ENCODE measurements at regions not wholly inside any gene's neighbourhood (a gene's known extent, or its start where the extent isn't known, plus 50 kb on each side); places are given as distances from the start of the nearest gene placed in this dataset.

GRCh38 chr2:181821049-181821448 lies 70.5 kb upstream of the ITPRID2 start:
- 86% methylated on average over 2 of the region's 2 CpGs for WGBS
- Histone ChIP-seq H3K4me1 (ENCODE audit: control insufficient read depth, insufficient read depth, low read depth, low read length) (no peaks in the 10 kb centered on the region), H3K27ac (ENCODE audit: low read length, poor library complexity, severe bottlenecking) (no peak overlapping the region), H2AK5ac (ENCODE audit: low read length, severe bottlenecking) (no peak overlapping the region), H3K4me3 (ENCODE audit: insufficient read depth in 1 of 2, low read depth in 1 of 2, low read length in 2 of 2) (no peak overlapping the region), H4K8ac (ENCODE audit: low read length) (no peak overlapping the region), H3K14ac (ENCODE audit: low read length in 2 of 2) (no peak overlapping the region), H4K91ac (ENCODE audit: low read length) (no peak overlapping the region), H3K18ac (ENCODE audit: low read depth in 1 of 2, low read length in 2 of 2) (no peak overlapping the region), H2BK12ac (ENCODE audit: low read length in 2 of 2) (no peak overlapping the region), H3K79me1 (replicated peaks; ENCODE audit: low read length, poor library complexity, severe bottlenecking) (no peaks in the 10 kb centered on the region), H3K9me3 (ENCODE audit: control insufficient read depth, low read length) (no peaks in the 10 kb centered on the region), H3K27me3 (ENCODE audit: control insufficient read depth in 1 of 2, insufficient read depth in 1 of 2, low read length in 2 of 2) (no peaks in the 10 kb centered on the region), H3K4ac (ENCODE audit: low read depth in 1 of 2, low read length in 2 of 2) (no peak overlapping the region), H3K4me2 (ENCODE audit: low read length, poor library complexity, severe bottlenecking) (no peak overlapping the region), H2BK5ac (ENCODE audit: low read depth, low read length, poor library complexity, severe bottlenecking) (no peak overlapping the region), H2AFZ (ENCODE audit: low read depth, low read length) (no peak overlapping the region), H2BK15ac (ENCODE audit: low read depth, poor library complexity, severe bottlenecking) (no peak overlapping the region), H2BK120ac (ENCODE audit: low read depth, low read length) (no peak overlapping the region), H3K9ac (ENCODE audit: low read length) (no peak overlapping the region), H3K23ac (ENCODE audit: low read length in 2 of 2) (no peak overlapping the region), H3K36me3 (ENCODE audit: control insufficient read depth in 1 of 2, insufficient read depth in 2 of 2, low read depth in 1 of 2, low read length in 2 of 2) (no peaks in the 10 kb centered on the region)
- DNase-seq: no peak

- no peaks in the 10 kb centered on the region for H3K27me3 ChIP-seq (ENCODE audit: control insufficient read depth in 1 of 2, insufficient read depth in 1 of 2, low read length in 2 of 2)
- H2AFZ ChIP-seq (ENCODE audit: low read depth, low read length): no peak overlapping the region
- H3K4me2 ChIP-seq (ENCODE audit: low read length, poor library complexity, severe bottlenecking): no peak overlapping the region
- H2BK5ac ChIP-seq (ENCODE audit: low read depth, low read length, poor library complexity, severe bottlenecking): no peak overlapping the region
- no peak for DNase-seq
- no peak overlapping the region for H2BK15ac ChIP-seq (ENCODE audit: low read depth, poor library complexity, severe bottlenecking)
- no peaks in the 10 kb centered on the region for H3K79me1 ChIP-seq (replicated peaks; ENCODE audit: low read length, poor library complexity, severe bottlenecking)
- peak overlapping the region; percentile 3 for H2AK5ac ChIP-seq (ENCODE audit: low read length, severe bottlenecking)
- WGBS: 92% methylated on average over 4 of the region's 5 CpGs
- no peak overlapping the region for H2BK12ac ChIP-seq (ENCODE audit: low read length in 2 of 2)
- no peaks in the 10 kb centered on the region for H3K36me3 ChIP-seq (ENCODE audit: control insufficient read depth in 1 of 2, insufficient read depth in 2 of 2, low read depth in 1 of 2, low read length in 2 of 2)
- H3K27ac ChIP-seq (ENCODE audit: low read length, poor library complexity, severe bottlenecking): no peak overlapping the region
- no peak overlapping the region for H4K91ac ChIP-seq (ENCODE audit: low read length)
- no peak overlapping the region for H3K23ac ChIP-seq (ENCODE audit: low read length in 2 of 2)
- H3K18ac ChIP-seq (ENCODE audit: low read depth in 1 of 2, low read length in 2 of 2): peak overlapping the region in 1 of 2 experiments; percentile 28
- no peak overlapping the region for H3K4me3 ChIP-seq (ENCODE audit: insufficient read depth in 1 of 2, low read depth in 1 of 2, low read length in 2 of 2)
- no peak overlapping the region for H4K8ac ChIP-seq (ENCODE audit: low read length)
- H3K4me1 ChIP-seq (ENCODE audit: control insufficient read depth, insufficient read depth, low read depth, low read length): no peaks in the 10 kb centered on the region
- H3K4ac ChIP-seq (ENCODE audit: low read depth in 1 of 2, low read length in 2 of 2): no peak overlapping the region
- no peak overlapping the region for H3K14ac ChIP-seq (ENCODE audit: low read length in 2 of 2)
- no peaks in the 10 kb centered on the region for H3K9me3 ChIP-seq (ENCODE audit: control insufficient read depth, low read length)
- no peak overlapping the region for H2BK120ac ChIP-seq (ENCODE audit: low read depth, low read length)
- H3K9ac ChIP-seq (ENCODE audit: low read length): no peak overlapping the region
These were observed 69.4 kb upstream of the ITPRID2 start for GRCh38 chr2:181822097-181822496.

- H3K4me1 ChIP-seq (ENCODE audit: control insufficient read depth, insufficient read depth, low read depth, low read length): no peaks in the 10 kb centered on the region
- no peak overlapping the region for H3K4ac ChIP-seq (ENCODE audit: low read depth in 1 of 2, low read length in 2 of 2)
- no peak overlapping the region for H3K18ac ChIP-seq (ENCODE audit: low read depth in 1 of 2, low read length in 2 of 2)
- 84% methylated on average over 2 of the region's 2 CpGs for WGBS
- H3K36me3 ChIP-seq (ENCODE audit: control insufficient read depth in 1 of 2, insufficient read depth in 2 of 2, low read depth in 1 of 2, low read length in 2 of 2): no peaks in the 10 kb centered on the region
- no peak overlapping the region for H3K9ac ChIP-seq (ENCODE audit: low read length)
- H3K27ac ChIP-seq (ENCODE audit: low read length, poor library complexity, severe bottlenecking): no peak overlapping the region
- H2BK12ac ChIP-seq (ENCODE audit: low read length in 2 of 2): no peak overlapping the region
- H2BK5ac ChIP-seq (ENCODE audit: low read depth, low read length, poor library complexity, severe bottlenecking): no peak overlapping the region
- no peaks in the 10 kb centered on the region for H3K9me3 ChIP-seq (ENCODE audit: control insufficient read depth, low read length)
- no peak overlapping the region for H4K8ac ChIP-seq (ENCODE audit: low read length)
- no peak overlapping the region for H2AFZ ChIP-seq (ENCODE audit: low read depth, low read length)
- no peak overlapping the region for H2AK5ac ChIP-seq (ENCODE audit: low read length, severe bottlenecking)
- H2BK120ac ChIP-seq (ENCODE audit: low read depth, low read length): no peak overlapping the region
- H3K27me3 ChIP-seq (ENCODE audit: control insufficient read depth in 1 of 2, insufficient read depth in 1 of 2, low read length in 2 of 2): no peaks in the 10 kb centered on the region
- DNase-seq: no peak
- H3K4me3 ChIP-seq (ENCODE audit: insufficient read depth in 1 of 2, low read depth in 1 of 2, low read length in 2 of 2): no peak overlapping the region
- no peak overlapping the region for H3K4me2 ChIP-seq (ENCODE audit: low read length, poor library complexity, severe bottlenecking)
- no peak overlapping the region for H3K23ac ChIP-seq (ENCODE audit: low read length in 2 of 2)
- no peak overlapping the region for H2BK15ac ChIP-seq (ENCODE audit: low read depth, poor library complexity, severe bottlenecking)
- H3K14ac ChIP-seq (ENCODE audit: low read length in 2 of 2): no peak overlapping the region
- no peak overlapping the region for H4K91ac ChIP-seq (ENCODE audit: low read length)
- no peaks in the 10 kb centered on the region for H3K79me1 ChIP-seq (replicated peaks; ENCODE audit: low read length, poor library complexity, severe bottlenecking)
These were observed 68.1 kb upstream of the ITPRID2 start for GRCh38 chr2:181823405-181823804.

- no peak overlapping the region for H2BK15ac ChIP-seq (ENCODE audit: low read depth, poor library complexity, severe bottlenecking)
- no peak overlapping the region for H3K4me3 ChIP-seq (ENCODE audit: insufficient read depth in 1 of 2, low read depth in 1 of 2, low read length in 2 of 2)
- 98% methylated on average over 6 of the region's 6 CpGs for WGBS
- peaks cover 0 to 6% of the 10 kb centered on the region in 2 experiments for H3K27me3 ChIP-seq (ENCODE audit: control insufficient read depth in 1 of 2, insufficient read depth in 1 of 2, low read length in 2 of 2)
- H3K79me1 ChIP-seq (replicated peaks; ENCODE audit: low read length, poor library complexity, severe bottlenecking): no peaks in the 10 kb centered on the region
- H2BK120ac ChIP-seq (ENCODE audit: low read depth, low read length): no peak overlapping the region
- H2BK12ac ChIP-seq (ENCODE audit: low read length in 2 of 2): no peak overlapping the region
- H3K4me1 ChIP-seq (ENCODE audit: control insufficient read depth, insufficient read depth, low read depth, low read length): no peaks in the 10 kb centered on the region
- H3K9ac ChIP-seq (ENCODE audit: low read length): no peak overlapping the region
- H4K8ac ChIP-seq (ENCODE audit: low read length): no peak overlapping the region
- H3K23ac ChIP-seq (ENCODE audit: low read length in 2 of 2): peak overlapping the region in 1 of 2 experiments; percentile 9
- H2AK5ac ChIP-seq (ENCODE audit: low read length, severe bottlenecking): no peak overlapping the region
- no peak overlapping the region for H3K18ac ChIP-seq (ENCODE audit: low read depth in 1 of 2, low read length in 2 of 2)
- no peak overlapping the region for H3K4ac ChIP-seq (ENCODE audit: low read depth in 1 of 2, low read length in 2 of 2)
- no peak overlapping the region for H3K27ac ChIP-seq (ENCODE audit: low read length, poor library complexity, severe bottlenecking)
- H2BK5ac ChIP-seq (ENCODE audit: low read depth, low read length, poor library complexity, severe bottlenecking): no peak overlapping the region
- DNase-seq: no peak
- no peak overlapping the region for H4K91ac ChIP-seq (ENCODE audit: low read length)
- H3K4me2 ChIP-seq (ENCODE audit: low read length, poor library complexity, severe bottlenecking): no peak overlapping the region
- no peak overlapping the region for H3K14ac ChIP-seq (ENCODE audit: low read length in 2 of 2)
- H3K36me3 ChIP-seq (ENCODE audit: control insufficient read depth in 1 of 2, insufficient read depth in 2 of 2, low read depth in 1 of 2, low read length in 2 of 2): no peaks in the 10 kb centered on the region
- no peak overlapping the region for H2AFZ ChIP-seq (ENCODE audit: low read depth, low read length)
- H3K9me3 ChIP-seq (ENCODE audit: control insufficient read depth, low read length): no peaks in the 10 kb centered on the region
These were observed 63.3 kb upstream of the ITPRID2 start for GRCh38 chr2:181828122-181828705.

All from mesenchymal stem cell (in vitro differentiated cells and primary cell).